Activated naive CD4-positive, alpha-beta T cell treated with anti-CD3 and anti-CD28 coated beads for 36 hours (primary cell): ENCODE measurements at regions not wholly inside any gene's neighbourhood (a gene's known extent, or its start where the extent isn't known, plus 50 kb on each side); places are given as distances from the start of the nearest gene placed in this dataset.
A peak's percentile ranks its signal among the peaks of the same experiment; 100 is the strongest.
"Not testable (repeated sequence)": the region's sequence is repeated elsewhere in the genome, so short reads cannot be mapped to it uniquely, and the experiment has no call there.

Experiments
- CTCF ChIA-PET: fragments of 350-600 bp; sonication (Branson Sonifier 250); formaldehyde crosslinking; loops from one replicate; lab custom pipeline; 2021; ENCODE audit warnings: antibody characterized with exemption; lab: Charles Lee
- DNase-seq: peaks from one replicate; pipeline ENCODE4 v3.0.0-alpha.2; 2020
- H3K27ac Mint-ChIP-seq: one replicate; pipeline ENCODE4 v1.8.0; 2021; ENCODE audit warnings: mild to moderate bottlenecking, mixed read lengths
- H3K27me3 Mint-ChIP-seq: one replicate; pipeline ENCODE4 v1.8.0; 2021; ENCODE audit warnings: low read depth, mixed read lengths
- H3K36me3 Mint-ChIP-seq: one replicate; pipeline ENCODE4 v1.8.0; 2021; ENCODE audit warnings: low read depth, mixed read lengths
- H3K4me1 Mint-ChIP-seq: one replicate; pipeline ENCODE4 v1.8.0; 2021; ENCODE audit warnings: low read depth, mixed read lengths
- H3K4me3 Mint-ChIP-seq: one replicate; pipeline ENCODE4 v1.8.0; 2021; ENCODE audit warnings: mild to moderate bottlenecking, moderate library complexity, mixed read lengths
- H3K9me3 Mint-ChIP-seq: one replicate; pipeline ENCODE4 v1.8.0; 2021; ENCODE audit warnings: mixed read lengths
- intact Hi-C: fragments of 100-400 bp; cut with micrococcal nuclease; formaldehyde crosslinking; loops from one replicate; pipeline ENCODE4 v1.15.1; 2023

DNA sequence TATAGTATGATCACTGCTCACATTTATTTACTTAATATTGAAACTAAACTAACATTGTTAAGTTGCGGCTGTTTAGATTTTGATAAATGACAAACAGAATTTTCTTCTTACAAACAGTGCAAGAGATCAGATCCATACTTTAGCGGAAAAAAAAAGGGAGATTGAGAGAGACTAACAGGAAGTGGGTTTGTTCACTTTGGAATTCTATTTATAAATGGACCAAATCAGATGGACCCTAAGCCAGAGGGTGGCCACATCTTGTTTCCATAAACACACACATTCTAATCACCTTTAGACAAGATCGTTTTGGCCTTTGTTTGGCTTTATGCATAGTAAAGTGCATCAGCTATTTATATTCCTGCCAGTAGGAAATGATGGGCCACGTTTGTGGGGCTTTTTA, 381.4 kb upstream of the CD180 start:
- Mint-ChIP-seq H3K27me3 (no peaks in the 10 kb centered on the region), H3K4me3 (no peak overlapping the region), H3K27ac (no peak overlapping the region), H3K4me1 (peaks cover 3% of the 10 kb centered on the region), H3K9me3 (peaks cover 10% of the 10 kb centered on the region), H3K36me3 (no peaks in the 10 kb centered on the region)
- intact Hi-C loops = no loop called here
- CTCF ChIA-PET = no interaction called here
- DNase-seq = no peak

DNA sequence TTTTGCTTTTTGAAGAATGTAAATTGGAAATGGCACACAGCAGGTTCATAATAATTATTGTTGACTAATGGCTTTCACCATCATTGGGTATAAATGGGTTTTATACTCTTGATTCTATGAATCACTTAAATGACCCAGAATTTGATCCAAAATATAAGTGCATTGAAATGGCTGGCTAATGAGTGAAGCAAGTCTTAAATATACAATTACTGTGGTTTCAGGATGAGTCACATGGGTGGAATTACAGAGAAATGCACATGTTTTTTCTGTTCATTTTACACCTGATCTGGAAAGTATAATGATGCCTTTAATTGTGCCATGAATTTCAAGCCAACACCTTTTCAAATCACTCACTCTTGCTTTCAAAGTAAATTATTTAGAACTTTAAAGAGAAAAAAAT, 380.8 kb upstream of the CD180 start:
- Mint-ChIP-seq H3K27ac (no peak overlapping the region), H3K4me1 (peaks cover 3% of the 10 kb centered on the region), H3K9me3 (peaks cover 10% of the 10 kb centered on the region), H3K4me3 (no peak overlapping the region), H3K36me3 (no peaks in the 10 kb centered on the region), H3K27me3 (no peaks in the 10 kb centered on the region)
- CTCF ChIA-PET = no interaction called here
- intact Hi-C loops = no loop called here
- no peak for DNase-seq

DNA sequence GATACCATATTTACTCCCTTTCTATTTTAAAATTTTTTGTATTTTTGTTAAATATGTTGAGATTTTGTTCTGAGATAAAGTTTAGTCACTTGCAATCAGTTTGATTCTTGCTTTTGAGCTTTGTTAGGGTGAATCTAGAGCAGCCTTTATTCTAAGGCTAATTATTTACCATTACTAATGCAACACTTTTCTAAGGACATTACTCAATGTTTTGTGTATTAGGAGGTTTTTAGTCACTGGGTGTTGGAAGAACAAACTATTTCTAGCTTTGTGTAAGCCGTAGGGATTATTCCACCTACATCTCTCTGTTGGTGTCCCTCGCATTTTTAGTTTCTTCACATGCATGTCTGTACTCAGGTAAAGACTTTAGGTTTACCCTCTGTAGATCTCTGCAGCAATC, 379.5 kb upstream of the CD180 start:
- CTCF ChIA-PET = no interaction called here
- no peak for DNase-seq
- intact Hi-C loops = no loop called here
- H3K9me3 Mint-ChIP-seq = peaks cover 11% of the 10 kb centered on the region
- no peaks in the 10 kb centered on the region for H3K27me3 Mint-ChIP-seq
- no peak overlapping the region for H3K4me3 Mint-ChIP-seq
- H3K4me1 Mint-ChIP-seq = peaks cover under 1% of the 10 kb centered on the region
- no peak overlapping the region for H3K27ac Mint-ChIP-seq
- H3K36me3 Mint-ChIP-seq = no peaks in the 10 kb centered on the region

DNA sequence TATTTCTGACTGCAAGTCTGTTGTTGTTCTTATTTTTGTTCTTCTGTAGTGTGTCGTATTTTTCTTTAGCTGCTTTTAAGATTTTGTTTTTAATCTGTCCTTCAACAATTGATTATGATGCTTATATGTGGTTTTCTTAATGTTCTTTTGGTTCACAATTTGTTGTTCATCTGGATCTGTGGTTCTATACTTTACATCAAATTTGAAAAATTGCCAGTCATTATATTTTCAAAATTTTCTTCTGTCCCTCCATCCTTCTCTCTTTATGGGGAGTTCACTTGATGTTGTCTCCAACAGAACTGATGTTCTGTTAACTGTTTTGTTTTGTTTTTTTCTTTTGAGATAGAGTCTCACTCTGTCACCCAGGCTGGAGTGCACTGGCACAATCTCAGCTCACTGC, 378.5 kb upstream of the CD180 start:
- CTCF ChIA-PET = no interaction called here
- no peaks in the 10 kb centered on the region for H3K4me1 Mint-ChIP-seq
- H3K36me3 Mint-ChIP-seq = no peaks in the 10 kb centered on the region
- no peak overlapping the region for H3K27ac Mint-ChIP-seq
- H3K27me3 Mint-ChIP-seq = no peaks in the 10 kb centered on the region
- no peak for DNase-seq
- H3K4me3 Mint-ChIP-seq = no peak overlapping the region
- intact Hi-C loops = no loop called here
- peaks cover 11% of the 10 kb centered on the region for H3K9me3 Mint-ChIP-seq

DNA sequence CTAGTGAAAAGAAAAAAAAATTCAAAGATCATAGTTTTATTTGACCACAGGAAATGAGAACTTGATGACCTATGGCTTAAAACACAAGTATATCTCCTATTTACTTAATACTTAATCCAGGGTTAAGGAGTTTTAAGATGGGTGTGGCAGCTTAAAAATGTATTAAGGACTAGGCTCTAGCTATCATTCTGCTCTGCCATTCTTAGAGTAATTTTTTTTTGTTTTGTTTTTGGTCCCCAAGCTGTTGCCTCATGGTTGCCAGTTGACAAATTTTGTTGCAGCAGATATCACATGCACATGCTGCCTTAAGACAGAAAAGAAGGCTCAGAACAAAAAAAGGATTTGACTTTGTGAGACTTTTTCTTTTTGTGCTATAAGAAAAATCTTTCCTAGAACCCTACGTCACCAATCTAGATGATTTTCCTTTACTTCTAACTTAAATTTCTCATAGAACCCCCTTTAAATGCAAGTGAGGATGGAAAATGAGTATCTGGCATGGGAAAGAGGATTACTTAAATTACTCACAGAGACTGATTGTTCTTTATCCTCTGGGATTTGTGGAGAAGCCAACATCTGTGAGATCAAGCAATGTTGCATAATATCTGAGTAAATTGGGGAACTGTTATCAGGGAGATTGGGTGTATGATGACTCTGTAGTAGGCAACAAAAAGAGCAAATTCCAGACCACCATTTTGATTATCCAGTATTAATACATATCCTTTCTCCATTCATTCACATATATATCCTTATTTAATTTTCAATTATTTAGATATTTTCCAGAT, 364.7 kb upstream of the CD180 start:
- Mint-ChIP-seq H3K27me3 (no peaks in the 10 kb centered on the region), H3K4me3 (no peak overlapping the region), H3K36me3 (no peaks in the 10 kb centered on the region), H3K27ac (no peak overlapping the region), H3K4me1 (peaks cover 4% of the 10 kb centered on the region), H3K9me3 (peaks cover 20% of the 10 kb centered on the region)
- CTCF ChIA-PET = no interaction called here
- intact Hi-C loops = no loop called here
- DNase-seq = no peak

DNA sequence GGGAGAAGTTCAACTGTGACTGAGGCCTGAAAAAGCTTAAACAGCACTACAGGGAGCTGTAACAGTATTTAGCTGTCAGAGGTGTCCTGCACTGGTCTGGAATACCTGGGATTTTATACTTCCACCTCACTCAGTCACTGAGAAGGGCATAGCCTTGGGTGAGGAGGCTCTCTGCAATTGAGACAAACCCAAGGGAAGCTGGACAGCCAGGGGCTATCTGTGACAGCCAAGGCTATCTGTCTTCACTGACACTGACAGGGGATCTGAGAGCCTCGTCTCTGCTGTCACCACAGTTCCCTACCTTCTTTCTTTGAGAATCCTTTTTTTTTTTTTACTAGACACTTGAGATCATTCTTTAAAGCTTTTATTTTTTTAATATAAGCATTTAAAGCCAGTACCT, 356.2 kb upstream of the CD180 start:
- no peaks in the 10 kb centered on the region for H3K9me3 Mint-ChIP-seq
- H3K36me3 Mint-ChIP-seq = no peaks in the 10 kb centered on the region
- CTCF ChIA-PET = no interaction called here
- H3K27me3 Mint-ChIP-seq = no peaks in the 10 kb centered on the region
- no peak overlapping the region for H3K4me3 Mint-ChIP-seq
- H3K4me1 Mint-ChIP-seq = peaks cover 15% of the 10 kb centered on the region
- intact Hi-C loops = no loop called here
- DNase-seq = no peak
- H3K27ac Mint-ChIP-seq = no peak overlapping the region

DNA sequence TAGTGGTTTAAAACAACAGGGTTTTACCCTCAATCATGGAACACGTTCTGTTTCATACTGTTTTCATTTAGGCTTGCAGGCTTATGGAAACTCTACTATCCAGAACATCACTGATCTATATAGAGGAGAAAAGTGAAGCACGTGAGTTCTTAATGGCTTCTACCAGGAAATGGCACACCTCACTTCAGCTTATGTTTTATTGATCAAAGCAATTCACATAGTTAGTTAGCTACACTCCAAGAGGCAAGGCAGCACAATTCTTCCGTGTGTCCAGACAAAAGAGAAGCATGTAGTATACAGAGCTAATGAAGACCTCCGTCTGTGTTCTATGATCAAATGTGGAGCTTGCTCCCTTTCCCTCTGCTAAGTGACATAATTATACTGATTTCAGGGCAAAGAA, 353.3 kb upstream of the CD180 start:
- Mint-ChIP-seq H3K27me3 (no peaks in the 10 kb centered on the region), H3K4me1 (peaks cover 19% of the 10 kb centered on the region), H3K9me3 (no peaks in the 10 kb centered on the region), H3K27ac (no peak overlapping the region), H3K4me3 (no peak overlapping the region), H3K36me3 (no peaks in the 10 kb centered on the region)
- no peak for DNase-seq
- intact Hi-C loops = loop anchor here (5.0 kb wide), 1 partner anchor 38 kb away; no protein-coding TSS in a partner anchor
- CTCF ChIA-PET = no interaction called here

DNA sequence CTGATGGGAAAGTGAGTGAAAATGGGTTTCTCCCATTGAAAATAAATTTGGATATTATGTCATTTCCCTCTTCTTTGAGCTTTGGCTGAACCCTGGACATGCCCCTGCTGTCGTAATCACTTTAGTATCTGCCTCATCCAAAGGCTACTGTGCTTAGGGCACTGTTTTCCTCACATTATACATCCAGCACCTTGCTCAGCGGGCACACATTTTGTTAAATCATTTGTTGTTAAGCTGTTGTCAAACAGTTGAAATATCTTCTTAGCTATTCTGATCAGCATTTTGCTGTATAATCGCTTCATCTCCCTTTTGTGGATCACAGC, 352.7 kb upstream of the CD180 start:
- CTCF ChIA-PET = no interaction called here
- Mint-ChIP-seq H3K4me3 (no peak overlapping the region), H3K27ac (no peak overlapping the region), H3K27me3 (no peaks in the 10 kb centered on the region), H3K9me3 (no peaks in the 10 kb centered on the region), H3K36me3 (no peaks in the 10 kb centered on the region), H3K4me1 (peaks cover 19% of the 10 kb centered on the region)
- intact Hi-C loops = loop anchor here (5.0 kb wide), 1 partner anchor 37 kb away; no protein-coding TSS in a partner anchor
- DNase-seq = no peak

DNA sequence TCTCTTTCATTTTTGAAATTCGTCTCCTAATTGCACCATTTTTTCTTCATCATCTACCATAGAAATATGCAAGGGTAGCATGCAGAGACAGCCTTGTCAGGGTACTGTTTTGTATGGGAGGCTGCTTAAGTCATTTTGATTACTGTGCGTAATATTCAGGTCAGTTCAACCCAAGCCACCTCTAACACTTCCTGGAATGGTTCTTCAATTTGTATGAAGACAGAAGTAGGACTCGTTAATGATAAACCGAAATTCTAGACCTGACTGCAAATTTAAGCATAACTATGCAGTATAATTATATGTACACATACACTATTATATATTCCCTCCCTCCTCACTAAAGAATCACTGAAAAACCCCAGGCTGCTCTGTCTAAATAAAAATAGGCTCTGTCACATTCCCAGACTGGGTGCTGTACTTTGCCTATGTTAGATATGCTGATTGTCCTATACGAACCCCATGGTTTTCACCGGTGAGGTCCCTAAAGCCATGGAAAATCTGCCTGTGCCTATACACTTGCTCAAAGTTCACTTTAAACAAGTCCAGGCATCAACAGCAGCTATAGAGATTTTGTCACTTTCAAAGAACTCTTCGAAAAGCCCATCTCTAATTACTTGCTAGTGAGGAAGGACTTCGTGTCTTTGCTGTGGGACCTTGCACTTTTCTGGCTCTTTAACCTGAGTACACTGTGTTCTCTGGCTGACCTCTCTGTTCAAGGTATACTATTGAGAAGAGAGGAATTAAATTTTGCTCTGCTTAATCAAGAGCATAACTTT, 352.1 kb upstream of the CD180 start:
- Mint-ChIP-seq H3K27me3 (no peaks in the 10 kb centered on the region), H3K4me1 (peaks cover 19% of the 10 kb centered on the region), H3K36me3 (no peaks in the 10 kb centered on the region), H3K9me3 (no peaks in the 10 kb centered on the region), H3K27ac (no peak overlapping the region), H3K4me3 (peak overlapping the region; percentile 30)
- intact Hi-C loops = loop anchor here (5.0 kb wide), 1 partner anchor 36 kb away; no protein-coding TSS in a partner anchor
- DNase-seq = no peak
- CTCF ChIA-PET = no interaction called here

DNA sequence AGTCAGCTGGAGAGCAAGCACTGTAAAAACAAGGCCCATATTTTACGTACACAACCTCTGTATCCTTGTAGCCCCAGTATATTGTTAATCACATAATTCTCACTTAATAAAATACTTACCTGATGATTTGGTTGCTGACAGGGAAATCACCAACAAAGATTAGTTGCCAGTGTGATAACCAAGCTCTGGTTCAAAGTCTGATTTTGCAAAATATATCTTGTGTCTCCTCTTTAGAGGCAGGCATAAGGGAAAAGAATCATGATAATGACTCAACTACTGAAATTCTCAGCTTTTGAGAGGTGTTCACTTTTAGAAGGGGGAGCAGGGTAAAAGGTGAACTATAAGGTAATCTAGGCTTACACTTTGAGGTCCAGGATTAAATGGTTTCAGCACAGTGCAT, 351.1 kb upstream of the CD180 start:
- Mint-ChIP-seq H3K27ac (no peak overlapping the region), H3K27me3 (no peaks in the 10 kb centered on the region), H3K4me3 (no peak overlapping the region)

DNA sequence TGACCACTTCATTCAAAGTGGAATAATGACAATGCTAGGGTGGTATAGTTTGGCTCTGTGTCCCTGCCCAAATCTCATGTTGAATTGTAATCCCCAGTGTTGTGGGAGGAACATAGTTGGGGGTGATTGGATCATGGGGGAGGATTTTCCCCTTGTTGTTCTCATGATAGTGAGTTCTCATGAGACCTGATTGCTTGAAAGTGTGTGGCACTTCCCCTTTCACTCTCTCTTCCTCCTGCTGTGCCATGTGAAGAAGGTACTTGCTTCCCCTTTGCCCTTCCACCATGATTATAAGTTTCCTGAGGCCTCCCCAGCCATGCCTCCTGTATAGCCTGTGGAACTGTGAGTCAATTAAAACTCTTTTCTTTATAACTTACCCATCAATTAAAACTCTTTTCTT, 348.3 kb upstream of the CD180 start:
- peaks cover 21% of the 10 kb centered on the region for H3K4me1 Mint-ChIP-seq
- H3K27ac Mint-ChIP-seq, H3K36me3 Mint-ChIP-seq, H3K9me3 Mint-ChIP-seq, H3K4me3 Mint-ChIP-seq, H3K27me3 Mint-ChIP-seq, CTCF ChIA-PET, DNase-seq: not testable (repeated sequence)
- intact Hi-C loops = loop anchor here (5.0 kb wide), 1 partner anchor 33 kb away; no protein-coding TSS in a partner anchor

More for the DNA sequence above, 351.1 kb upstream of the CD180 start:
- DNase-seq = no peak
- intact Hi-C loops = loop anchor here (5.0 kb wide), 1 partner anchor 35 kb away; no protein-coding TSS in a partner anchor
- Mint-ChIP-seq H3K4me1 (peaks cover 19% of the 10 kb centered on the region), H3K36me3 (no peaks in the 10 kb centered on the region), H3K9me3 (no peaks in the 10 kb centered on the region)
- CTCF ChIA-PET = no interaction called here

DNA sequence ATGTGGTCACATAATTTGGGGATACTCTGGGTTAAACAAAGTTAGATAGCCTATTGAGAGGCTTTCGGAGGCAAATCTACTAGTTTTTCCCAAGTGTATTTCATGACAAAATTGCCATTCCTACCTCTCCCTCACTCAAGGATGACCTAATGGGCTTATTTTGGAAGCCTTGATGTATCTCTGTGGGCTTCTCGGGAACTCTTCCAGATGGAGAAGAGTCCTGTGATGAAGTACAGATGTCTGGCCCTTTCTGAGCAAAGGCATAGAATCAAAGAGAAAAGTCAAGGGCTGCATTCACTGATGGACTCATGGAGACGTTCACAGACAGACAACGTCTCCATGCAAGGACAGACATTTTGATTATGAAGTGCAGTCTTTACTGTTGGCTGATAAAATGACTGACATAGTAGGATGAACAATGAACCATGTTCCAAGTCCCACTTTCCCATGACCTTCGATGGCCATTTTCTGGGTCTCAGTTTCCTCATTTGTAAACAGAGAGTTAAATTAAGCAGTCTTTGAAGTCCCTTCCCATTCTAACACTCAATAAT, 347.2 kb upstream of the CD180 start:
- intact Hi-C loops = no loop called here
- Mint-ChIP-seq H3K4me3 (no peak overlapping the region), H3K27me3 (no peaks in the 10 kb centered on the region), H3K27ac (no peak overlapping the region), H3K36me3 (no peaks in the 10 kb centered on the region), H3K9me3 (no peaks in the 10 kb centered on the region), H3K4me1 (peaks cover 15% of the 10 kb centered on the region)
- no peak for DNase-seq
- CTCF ChIA-PET = no interaction called here
